Activated T-helper 1 cell treated with anti-CD3 and anti-CD28 coated beads, Interleukin-2, amount 50 U/mL, for 16 hours (primary cell): ENCODE measurements at regions not wholly inside any gene's neighbourhood (a gene's known extent, or its start where the extent isn't known, plus 50 kb on each side); places are given as distances from the start of the nearest gene placed in this dataset.

Experiments
- DNase-seq, 2 donors: peaks; one replicate each; pipeline ENCODE4 v3.0.0-alpha.2; 2020; ENCODE audit warnings: low read depth in 1 of 2, low spot score in 1 of 2

DNA sequence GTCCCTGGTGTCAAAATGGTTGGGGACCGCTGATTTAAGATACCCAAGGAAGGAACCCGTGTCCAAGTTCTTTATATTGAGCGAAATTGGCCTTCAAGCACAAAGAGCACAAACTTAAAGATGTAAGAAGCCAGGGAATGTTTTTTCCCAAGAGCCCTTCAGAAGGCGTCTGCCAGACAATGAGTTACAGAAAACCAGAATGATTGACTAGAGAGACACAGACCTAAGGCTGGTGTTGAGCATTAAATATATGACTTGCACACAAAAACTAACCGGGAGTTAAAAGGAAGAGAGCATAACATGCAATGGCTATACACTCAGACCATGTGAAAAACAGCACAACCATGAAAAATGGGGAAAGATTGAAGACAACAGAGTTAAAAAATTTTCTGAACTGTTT lies 157.5 kb upstream of the FAM9B start:
- no peak for DNase-seq

DNA sequence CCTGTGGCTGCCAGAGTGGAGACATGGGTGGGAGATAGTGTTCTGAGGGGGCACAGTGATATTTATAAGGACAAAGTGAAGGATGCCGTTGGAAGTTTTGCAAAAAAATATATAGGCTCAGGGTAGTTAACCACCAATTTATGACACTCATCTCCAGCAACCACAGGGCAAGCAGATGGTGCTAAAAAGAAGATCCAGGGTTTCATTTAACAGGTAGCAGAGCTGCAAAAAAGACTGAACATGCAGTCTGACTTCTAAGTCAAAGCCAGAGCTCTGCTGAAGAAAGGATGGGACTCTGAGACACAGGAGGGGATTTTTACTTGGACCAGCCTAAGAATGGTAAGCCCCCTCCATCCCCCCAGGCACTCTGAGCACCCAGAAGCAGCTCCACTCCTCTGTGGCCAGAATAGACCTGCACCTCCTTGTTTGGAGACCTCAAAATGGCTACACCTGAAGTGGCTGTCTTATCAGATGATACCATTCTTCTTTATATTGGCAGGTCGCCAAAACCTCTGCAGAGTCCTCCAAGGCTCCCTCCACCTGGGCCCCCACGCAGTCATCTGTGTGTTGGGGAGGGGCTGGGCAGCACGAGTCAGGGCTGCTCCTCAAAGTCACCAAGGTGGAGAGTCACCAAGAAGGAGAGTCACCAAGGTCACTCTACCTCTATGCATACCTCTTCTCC lies 161.4 kb upstream of the FAM9B start:
- DNase-seq: no peak

DNA sequence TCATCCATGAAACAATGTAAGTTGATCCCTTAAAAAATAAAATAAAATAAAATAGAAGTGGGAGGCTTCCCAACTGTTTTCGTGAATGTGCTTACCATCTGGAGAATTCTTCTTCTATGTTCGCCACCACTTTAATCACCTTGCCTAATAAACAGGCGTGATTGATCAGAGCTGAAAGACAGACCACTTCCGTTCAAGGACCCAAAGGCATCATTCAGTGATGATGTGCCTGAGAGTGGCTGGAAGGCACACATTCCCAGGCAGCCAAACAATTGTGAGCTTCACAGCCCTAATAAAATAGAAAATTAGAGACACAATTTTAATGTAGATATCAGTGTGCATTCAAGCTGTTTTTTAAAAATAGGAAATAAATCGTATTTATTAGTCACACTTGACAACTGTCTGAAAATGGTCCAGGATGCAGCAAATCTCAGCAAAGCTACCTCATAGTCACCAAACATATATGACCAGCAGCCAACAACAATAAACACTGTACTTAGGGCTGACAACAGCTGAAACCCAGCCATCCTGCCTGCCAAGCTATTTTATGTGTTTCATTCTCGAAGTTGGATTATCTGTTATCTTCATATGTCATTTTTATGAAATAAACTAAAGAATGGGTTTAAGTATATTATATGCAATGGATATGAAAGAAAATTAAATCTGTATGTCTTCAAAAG lies 163.2 kb upstream of the FAM9B start:
- no peak for DNase-seq

DNA sequence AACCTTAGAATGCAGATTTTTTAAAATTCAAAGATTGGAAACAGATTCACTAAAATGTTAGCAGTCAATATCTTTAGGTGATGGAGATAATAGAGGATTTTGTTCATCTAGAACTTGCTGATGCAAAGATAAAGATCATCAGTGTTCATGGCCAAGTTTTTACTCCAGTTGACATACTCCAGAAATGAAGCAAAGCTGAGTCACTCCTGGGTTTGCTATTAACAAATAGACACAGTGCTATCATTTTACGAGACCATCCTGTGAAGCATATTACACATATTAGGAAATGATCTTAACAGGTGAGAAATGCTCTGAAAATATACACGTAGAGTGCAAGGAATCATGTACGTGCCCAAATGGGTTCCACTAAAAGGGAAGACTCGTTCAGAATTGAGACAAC lies 170.6 kb upstream of the FAM9B start:
- DNase-seq: no peak

DNA sequence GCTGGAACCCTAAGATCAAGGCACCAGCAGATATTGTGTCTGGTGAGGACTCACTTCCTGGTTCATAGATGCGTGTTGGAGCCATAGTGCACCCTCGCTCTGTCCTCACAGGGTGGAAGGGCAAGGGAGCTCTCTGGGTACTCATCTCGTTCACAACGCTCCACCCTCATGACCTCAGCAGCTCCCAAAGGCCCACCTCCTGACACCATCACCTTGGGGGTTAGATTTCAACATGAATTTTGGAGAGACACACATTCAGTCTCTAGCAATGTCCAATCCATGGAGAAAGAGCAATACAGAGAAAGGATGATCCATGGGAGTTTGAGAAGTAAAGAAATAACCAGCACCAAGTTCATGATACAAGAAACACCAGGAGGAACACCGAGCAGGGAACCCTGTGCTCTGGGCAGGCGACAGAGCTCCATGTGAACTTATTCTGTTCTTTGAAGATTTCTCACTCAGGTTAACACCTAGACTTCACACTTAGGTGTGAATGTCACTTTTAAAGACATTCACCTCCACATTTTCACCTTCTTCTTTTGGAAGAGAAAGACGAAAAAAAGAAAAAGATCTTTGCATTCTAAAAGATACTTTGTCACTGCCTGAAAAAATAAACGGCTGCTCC lies 171.8 kb upstream of the FAM9B start:
- no peak for DNase-seq

DNA sequence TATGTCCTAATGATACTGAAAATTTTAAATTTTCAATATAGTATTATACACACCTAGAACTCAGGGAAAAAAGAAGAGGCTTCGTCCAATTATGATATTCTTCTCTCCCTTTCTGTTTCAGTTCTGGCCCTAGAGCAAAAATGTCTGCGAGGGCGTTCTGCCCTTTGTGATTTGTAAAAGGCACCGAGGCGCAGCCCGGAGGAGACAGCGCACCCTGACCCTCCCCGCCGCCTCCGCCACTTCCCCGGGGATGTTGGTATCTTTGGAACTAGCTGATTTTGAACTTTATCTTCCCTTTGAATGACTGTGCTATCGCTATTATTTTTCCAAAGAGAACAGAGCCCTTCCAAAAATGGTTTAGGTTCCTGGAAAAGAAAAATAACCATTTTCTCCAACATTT lies 173.2 kb upstream of the FAM9B start:
- no peak for DNase-seq

DNA sequence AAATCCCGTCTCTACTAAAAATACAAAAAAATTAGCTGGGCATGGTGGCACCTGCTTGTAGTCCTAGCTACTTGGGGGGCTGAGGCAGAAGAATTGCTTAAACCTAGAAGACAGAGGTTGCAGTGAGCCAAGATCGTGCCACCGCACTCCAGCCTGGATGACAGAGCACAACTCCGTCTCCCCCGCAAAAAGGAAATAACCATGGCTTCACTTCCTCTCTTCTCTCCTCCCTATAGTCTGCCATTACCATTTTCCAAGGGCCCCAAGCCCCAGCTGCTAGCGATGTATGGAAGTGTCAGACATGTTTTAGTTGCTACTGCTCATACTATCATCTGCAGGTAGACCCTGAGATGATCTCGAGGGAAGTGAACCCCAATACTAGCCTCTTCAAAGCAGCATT lies 177.3 kb upstream of the FAM9B start:
- no peak for DNase-seq

DNA sequence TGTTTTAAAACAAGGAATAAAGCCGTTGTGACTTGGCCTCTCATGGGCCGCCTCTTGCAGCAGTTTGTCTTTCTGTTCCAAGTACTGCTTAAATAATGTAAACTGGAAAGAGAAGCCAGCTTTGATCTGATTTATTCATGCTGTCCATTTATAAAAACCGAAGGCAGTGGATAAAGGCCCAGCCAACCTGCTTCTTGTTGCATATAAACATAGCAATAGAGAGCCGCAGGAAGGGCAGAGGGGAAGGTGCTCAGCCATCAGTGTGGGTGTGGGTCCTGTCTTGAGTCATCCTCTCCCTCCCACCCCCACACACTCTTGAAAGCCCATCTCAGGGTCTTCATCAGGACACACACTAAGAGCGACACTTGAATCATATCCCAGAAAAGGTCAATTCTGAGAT lies 187.9 kb upstream of the FAM9B start:
- DNase-seq: no peak

DNA sequence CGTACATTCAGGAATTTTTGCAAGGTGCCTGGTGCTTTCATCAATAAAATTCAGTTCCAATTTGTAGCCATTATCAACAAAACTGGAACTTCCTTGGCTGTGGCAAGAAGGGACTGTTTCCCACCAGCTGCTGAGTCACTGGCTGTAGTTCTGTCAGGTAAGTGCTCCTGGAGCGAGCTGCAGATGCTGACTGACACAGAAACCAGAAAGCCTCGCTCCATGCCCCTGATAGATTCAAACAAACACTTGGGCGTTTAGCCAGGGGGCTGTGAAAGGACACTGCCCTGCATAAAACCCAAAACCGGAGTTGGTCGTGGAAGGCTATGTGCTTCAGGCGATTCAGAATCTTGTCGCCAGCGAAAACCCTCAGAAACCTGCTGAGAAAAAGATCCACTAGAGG lies 188.4 kb upstream of the FAM9B start:
- DNase-seq: no peak

DNA sequence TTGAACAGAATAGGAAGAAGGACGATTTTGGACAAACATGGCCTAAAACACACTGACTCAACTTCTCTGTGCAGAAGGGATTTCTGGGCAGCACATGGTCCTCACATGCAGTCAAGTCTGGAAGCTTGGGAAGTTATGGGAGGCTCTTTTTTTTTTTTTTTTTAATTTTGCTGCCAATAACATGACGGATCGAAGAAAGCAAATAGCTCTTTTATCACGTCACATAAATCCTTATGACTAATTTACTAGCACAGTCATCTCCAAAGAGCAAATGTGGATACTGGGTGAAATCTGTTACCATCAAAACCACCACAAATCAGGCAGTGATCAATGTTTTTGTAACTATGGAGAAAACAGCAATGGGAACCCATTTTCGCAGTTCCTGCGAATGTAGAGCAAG lies 193.3 kb upstream of the FAM9B start:
- no peak for DNase-seq

DNA sequence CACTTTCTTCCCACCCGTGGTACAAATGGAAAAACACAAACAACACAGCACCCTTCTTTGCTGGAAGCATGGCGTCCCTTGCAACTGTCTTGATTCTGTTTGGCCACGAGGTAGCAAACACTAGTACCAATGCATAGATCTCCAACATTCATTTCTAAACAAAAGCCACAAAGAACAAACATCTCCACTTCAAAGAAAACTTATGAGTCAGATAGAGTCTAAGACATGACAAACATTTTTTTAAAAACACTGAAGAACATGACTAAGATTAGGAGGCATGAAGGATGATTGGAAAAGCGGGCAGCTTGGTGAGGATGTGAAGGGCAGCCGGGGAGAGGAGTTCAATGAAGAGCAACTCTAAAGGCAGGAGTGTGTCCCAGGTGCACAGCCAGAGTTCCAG lies 197.6 kb upstream of the FAM9B start:
- DNase-seq: no peak

DNA sequence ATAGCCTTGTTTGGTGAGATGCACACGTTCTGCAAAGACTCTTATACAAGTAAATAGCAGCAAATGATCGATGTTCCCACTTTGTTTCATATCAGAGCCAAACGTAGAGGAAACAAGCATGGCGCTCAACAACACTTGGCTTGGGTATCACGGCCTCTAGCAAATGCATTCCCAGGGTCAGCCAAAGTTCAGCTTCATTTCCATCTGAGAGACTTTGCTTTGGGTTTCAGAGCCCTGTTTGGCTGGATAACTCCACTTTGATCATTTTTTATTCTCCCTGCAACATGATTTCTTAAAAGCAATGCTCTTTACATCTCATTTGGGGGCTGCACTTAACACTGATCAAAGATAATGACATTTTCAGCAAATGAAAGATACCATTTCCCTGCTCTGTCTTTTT lies 199.2 kb upstream of the FAM9B start:
- no peak for DNase-seq

DNA sequence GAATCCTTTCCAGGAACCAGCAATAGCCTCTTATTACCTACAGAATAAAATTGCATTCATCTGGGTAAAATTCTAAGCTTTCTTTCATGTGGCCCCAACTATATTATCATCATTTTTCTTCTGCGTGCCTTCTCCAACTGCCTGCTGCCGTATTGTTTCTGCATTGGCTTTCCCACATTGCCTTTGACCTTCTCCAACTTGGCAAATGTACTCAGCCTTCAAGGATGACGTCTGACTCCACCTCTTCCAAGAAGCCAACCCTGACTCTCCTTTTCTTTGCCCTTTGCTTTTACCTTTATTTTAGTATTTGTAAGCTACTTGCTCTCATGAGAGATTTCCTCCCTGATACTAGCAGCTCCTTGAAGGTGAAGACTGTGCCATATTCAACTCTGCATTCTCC lies 200.4 kb upstream of the FAM9B start:
- no peak for DNase-seq

DNA sequence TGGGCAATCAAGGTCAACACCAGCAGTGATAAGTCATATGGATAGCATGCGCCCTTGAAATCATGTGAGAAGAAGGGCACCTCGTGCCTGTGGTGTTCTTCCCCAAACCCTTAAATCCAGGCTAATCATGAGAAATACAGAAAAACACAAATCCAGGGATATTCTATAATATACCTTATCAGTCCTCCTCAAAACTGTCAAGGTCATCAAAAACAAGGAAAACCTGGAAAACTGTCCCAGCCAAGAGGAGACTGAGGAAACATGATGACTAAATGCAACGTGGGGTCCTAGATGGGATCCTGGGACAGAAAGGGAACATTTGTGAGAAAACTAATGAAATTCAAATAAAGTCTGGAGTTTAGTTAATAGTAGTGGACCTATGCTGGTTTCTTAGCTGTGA lies 201.8 kb upstream of the FAM9B start:
- DNase-seq: no peak

DNA sequence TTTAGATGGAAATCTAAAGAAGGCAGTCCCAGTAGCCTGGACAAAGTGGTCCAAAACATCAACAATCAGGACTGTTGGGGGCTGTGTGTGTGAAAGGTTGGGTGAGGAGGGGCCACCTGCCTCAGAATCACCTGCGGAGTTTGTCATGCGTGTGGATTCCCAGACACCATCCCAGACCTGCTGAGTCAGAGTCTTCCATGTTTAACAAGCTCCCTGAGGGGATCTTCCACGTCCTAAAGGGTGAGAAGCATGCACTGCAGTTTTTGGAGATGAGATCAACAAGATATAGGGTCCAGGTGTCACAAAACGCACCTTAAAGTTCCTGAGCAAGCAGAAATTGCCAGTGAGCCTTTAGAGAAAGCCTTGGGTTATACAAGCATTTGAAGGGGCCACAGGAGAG lies 207.0 kb upstream of the FAM9B start:
- DNase-seq: no peak

DNA sequence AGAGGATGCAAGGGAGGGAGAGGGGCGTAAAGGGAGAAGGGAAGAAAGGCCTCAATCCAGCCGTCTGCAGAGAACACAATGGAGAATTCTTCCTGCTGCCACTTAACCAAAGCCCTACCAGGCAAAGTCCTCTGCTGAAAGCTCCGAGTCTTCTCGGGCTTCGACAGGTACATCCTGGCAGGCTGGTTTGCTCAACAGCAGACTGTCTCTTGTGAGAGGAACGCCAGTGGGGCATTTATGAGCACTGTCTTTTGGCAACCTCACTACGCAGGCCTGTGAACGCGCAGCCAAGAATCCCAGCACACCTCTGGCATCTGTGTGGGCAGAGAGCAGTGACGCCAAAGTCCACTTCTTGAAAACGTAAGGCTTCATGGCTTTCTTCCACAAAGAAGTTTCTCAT lies 207.5 kb upstream of the FAM9B start:
- no peak for DNase-seq

DNA sequence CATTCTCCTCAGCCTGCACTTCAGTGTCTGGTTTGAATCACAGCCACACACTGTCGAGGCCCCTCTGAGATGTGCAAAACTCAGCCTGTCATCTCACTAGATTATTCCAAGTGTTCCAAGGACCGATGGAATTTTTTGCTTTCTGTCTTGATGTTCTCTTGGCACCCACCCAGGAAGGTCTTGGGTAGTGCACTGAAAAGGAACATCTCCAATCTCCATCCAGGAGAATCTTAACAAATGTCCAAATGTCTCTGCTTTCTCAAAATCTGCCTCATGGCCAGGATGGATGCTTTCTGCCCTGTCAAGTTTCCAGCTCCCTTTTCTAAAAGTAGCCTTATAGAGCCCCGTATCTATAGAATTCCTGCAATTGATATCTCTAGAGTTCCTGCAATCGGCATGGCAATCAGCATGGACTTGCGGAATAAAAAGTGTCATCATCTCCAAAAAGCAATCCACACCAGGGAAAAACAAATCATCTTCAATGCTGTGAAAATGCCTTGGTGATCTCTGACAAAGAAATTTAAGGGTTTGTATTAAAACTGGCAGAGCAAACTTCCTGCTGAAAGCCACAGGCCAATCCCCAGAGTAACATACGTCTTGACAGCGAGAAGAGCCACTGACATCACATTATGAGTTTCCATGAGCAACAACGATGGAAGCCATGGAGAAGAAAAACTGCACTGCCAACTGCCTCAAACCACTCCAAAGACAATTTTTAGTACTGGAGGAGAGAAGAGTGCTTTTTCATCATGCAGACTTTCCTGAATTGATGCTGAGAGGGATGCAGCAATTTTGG lies 215.3 kb upstream of the FAM9B start:
- DNase-seq: no peak

DNA sequence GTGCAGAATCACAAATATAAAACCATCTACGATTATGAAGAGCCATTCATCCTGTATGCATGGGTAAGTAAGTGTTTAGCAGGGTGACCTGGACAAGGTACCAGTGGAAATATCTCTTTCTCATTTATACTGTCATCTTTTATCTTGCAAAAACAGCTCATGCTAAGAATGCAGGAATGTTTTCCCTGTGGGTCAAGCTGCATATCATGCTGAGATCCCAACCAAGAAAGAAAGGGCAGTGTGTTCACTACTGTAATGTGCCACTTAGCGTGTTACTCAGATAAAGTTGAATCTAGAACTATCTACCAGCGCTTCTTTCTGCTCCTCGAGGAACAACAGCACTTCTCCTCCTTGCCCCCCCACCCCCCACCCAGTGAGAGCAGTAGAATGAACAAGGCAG lies 212.7 kb upstream of the TBL1X start:
- no peak for DNase-seq

DNA sequence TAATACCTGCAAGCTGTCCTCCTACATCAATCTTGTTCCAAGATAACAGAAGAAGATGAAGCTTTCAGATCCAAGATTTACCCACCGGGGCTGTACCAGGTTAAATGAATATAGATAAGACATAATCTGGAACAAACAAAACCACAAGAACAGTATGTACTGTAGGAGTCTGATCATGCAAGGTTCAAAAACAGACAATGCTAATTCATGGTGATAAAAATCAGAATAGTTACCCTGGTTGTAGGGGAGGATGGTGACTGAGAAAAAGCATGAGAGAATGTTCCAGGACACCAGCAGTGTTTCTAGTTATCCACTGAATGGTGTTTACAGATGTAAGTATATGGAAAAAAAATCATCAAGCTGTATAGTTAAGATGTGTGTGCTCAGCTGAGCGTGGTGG lies 211.6 kb upstream of the TBL1X start:
- DNase-seq: no peak

DNA sequence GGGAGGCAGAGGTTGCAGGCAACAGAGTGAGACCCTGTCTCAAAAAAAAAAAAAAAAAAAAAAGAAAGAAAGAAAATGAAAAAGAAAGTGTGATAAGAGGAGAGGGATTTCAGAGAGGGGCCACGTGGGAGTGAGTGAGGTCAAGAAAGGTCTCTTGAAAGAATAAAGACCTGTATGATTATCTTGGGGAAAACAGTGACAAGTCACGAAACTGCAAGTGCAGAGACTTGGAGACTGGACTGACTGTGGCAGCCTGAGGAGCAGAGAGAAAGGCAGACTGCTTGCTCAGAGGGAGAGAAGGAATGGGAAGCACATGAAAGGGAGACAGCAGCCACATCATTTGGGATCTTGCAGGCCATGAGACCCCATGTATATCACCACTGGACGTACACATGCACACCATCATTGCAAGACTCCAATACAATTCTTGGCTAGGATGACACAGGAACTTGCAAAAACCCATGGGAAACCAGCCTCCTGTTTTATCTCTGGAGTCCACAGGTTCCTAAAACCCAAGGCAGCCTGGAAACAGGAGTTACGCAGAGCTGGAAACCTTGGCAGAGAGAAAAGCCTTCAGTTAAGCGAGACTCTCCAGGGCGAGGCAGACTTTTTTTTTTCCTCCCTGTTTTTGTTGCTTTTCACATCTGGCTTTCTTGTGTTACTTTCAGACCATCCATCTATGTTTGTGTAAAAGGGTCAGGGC lies 207.0 kb upstream of the TBL1X start:
- no peak for DNase-seq

DNA sequence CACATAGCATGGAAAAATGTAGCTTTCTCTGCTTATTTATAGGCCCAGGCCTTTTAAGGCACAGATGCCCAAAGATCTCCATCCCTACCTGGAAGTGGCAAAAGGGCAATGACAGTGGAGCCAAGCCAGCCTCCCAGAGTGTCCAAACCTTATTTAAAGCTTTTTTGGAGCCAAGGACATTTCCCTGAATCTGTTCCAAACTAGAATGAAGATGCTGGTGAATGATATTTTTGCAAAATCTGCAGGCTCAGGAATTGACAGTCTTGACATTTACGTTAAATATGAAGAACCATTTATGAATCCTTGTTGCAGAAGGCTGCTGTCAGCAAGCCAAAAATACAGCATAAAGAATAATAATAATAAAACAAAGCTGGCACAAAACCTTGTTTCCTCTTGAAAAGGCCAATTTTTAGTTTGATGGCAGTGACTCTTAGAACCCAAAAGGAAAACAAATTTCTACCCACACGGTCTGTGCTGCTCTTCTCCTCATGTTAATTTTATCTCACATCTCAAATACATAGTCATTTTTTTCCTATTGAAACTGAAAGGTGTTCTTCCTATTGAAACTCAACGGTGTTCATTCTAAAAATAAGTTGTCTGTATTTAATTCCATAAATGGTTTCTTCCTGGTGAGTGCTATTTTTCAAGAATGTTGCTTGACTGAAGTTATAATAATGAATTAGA lies 206.3 kb upstream of the TBL1X start:
- no peak for DNase-seq
